ENCODE measurements at regions not wholly inside any gene's neighbourhood (a gene's known extent, or its start where the extent isn't known, plus 50 kb on each side); places are given as distances from the start of the nearest gene placed in this dataset.
"Not testable (repeated sequence)": the region's sequence is repeated elsewhere in the genome, so short reads cannot be mapped to it uniquely, and the experiment has no call there.

DNA sequence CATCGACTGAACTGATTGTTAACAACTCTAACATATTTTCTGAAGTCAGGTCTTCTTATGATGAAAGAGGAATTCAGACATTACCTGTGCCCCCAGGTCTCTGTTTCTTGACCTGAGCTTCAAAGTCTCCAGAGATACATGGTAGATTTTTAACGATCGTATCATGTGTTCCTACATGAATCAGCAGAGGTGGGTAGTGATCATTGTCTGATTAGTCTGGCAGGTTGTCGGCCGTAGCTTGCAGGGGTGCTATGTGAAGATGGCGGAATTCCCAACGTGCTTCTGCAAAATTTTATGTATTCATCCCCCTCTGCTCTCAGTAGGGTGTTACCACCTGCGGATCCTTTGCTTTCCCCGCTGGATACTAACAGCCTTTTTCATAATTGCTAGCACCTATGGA, 581.9 kb downstream of the GATA3 start:
- DNase-seq, result no peak

DNA sequence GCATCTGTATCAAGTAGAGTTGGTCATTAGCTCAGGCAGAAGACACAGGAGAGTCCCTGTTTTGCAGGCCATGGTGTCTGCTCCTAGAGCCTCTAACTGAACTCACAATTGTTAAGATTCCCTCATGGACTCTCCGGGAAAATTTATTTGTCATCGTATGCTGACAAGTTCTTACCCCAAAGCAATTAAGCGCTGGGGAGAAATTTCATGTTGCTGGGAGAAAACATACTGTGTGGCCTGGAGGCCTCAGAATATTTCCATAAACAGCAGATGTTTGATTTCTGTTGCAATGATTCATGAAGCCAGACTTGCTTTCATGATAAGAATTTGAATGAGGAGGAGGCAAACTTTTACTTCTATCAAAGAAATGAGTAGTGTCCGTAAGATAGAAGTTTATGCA, 583.2 kb downstream of the GATA3 start:
- DNase-seq, result no peak

DNA sequence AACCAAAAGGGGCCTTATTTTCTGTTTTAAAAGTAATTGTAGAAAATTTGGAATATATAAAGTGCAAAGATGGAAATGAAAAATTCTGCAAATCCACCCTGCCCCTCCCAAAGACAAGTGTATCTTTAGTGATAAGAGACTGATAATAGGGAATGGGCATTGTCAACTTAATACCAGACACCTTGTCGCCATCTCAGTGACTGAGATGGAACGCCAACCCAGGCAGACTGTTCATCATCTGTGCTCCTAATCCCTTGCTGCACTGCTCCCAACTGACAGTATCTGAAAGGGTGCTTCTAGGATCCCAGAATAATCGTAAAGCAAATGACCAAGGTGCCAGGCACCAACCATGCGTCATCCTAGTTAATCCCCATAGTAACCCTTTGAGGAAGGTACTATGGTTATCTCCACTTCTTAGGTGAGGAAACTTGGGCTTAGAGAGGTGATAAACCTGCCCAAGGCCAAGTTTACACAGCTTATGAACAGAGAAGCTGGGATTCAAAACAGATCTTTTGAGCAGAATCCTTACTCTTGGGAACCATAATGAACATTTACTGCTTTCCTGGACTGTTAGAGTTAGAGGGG, 583.7 kb downstream of the GATA3 start:
- no peak for DNase-seq

DNA sequence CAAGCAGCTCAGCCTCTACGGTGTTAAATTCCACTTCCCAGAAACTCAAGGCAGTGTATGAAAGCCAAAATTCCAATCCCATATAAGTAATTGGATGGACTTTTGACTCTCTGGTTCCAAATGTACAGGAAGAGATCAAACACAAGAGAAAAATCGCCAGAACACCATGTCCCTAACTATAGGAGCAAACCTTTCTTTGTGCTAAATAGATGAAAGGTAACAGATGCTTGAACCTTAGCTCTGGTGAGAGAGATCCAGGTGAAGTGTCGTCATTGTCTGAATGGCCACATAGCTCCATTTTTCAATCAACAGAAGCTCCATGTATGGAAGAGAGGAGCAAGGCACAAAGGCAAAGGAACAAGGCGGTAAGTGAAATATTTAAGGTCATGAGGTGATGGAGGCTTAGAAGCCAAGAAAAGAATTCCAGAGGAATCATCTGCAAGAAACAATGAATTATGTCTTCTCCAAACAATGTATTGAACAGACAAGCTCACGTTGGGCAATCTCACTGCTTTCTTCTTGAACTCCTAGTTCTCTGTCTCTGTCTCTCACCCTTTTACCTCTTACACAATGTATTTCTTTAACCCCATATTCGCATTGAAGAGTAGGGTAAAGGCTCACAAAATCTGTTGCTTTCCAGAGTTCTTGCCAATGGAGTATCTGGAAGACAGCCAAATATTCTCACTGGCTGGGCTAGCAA, 585.1 kb downstream of the GATA3 start:
- no peak for DNase-seq

DNA sequence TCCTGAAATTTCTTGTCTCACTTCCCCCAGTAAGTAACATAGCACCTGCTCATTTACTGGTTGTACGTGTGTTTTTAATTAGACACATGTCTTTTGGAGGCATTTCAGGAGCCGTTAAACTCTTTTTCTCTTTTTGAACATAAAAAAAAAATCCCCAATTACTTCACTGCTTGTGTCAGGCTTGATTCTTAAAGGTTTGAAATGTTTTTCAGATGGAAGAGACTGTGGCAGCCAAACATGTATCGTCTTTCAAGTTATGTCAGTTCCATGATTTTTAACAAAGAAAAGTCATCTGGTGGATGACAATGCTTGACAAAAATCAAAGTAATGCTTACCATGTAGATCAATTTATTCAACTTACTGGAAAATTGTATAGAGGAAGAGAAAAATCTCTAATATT, 585.8 kb downstream of the GATA3 start:
- DNase-seq, result no peak

DNA sequence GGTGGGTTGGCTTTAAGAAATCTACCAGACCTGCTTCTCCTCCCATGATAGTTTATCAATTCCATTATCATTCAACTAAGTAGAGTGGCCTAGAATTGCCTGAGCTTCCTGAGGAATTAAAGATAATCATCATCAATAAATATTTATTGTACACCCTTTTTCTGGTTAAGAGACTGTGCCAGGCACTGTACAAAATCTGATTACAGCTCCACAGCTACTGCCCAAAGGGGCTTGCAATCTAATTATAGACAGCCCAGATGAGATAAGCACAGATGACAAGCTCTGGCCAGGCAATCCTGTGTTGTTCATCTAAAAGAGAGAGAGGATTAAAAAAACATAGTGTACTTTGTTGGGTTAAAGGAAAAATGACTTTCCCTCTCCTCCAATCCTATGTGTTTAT, 586.4 kb downstream of the GATA3 start:
- DNase-seq, result no peak

DNA sequence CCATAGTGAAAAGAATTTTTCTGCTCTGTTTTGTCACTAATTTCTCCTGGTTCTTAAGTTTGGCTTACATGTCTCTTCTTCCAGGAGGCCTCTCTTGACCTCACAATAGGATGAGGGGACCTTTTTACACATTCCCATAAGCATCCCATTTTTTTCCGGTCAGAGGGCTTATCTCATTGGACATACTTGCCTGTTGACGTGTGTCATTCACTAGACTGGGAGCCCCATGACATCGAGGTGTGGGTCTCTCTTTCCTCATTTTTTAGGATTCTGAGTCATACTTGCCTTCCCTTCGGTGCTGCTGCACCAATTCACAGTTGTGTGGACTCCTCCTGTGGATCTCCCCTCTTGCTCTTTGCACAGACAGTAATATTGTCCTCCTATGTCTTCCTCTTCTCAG, 601.8 kb downstream of the GATA3 start:
- DNase-seq, result no peak

DNA sequence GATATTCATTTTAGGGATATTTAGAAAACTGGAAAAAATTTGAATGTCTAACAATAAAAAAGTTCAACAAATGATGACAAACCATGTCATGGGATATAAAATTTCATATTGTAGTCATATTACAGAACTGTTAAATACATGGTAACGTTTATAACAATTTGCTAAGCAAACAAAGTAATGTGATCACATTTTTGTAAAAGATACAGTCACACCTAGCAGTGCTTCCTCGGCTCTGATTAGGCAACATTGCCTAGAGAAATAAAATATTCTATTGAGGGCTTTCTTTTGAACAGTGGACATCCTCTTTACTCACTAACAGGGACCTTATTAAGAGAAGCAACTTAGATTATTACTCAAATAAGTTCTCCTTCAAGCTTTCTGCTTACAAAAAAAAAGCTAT, 605.5 kb downstream of the GATA3 start:
- DNase-seq, result no peak

DNA sequence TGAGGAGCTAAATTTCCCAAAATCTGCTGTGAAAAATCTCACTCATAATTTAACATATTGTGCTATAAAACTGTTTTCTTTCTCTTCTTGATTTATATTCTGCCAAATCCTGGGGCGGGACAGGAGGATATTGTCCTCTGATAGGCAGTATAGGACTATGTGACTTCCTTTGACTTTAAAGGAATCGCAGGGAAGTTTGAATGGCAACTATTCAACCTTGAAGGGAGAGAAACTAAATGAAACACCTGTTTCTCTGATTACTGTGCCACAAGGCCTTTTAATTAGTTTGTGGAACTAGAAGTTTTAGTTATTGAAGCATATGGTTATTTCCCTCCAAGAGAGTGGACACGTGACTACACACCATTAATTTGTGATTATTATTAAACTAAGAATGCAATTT, 607.4 kb downstream of the GATA3 start:
- no peak for DNase-seq

DNA sequence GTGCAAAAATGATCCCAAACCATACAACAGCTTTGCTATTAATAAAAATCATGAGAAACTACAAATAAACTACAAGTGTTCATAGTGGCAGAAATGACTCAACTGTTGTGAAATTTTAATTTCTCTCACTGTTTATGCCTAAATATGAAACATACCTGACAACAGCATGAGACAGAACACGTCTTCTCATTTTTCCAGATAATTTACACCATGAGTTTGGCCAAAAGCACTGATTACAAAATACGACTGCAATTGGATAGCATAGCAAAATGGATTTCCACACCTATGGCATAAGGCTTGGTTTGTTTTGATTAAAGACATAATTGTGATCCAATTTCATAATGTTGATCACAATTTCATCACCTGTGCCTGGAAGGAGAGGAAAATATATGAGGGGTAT, 608.6 kb downstream of the GATA3 start:
- no peak for DNase-seq

DNA sequence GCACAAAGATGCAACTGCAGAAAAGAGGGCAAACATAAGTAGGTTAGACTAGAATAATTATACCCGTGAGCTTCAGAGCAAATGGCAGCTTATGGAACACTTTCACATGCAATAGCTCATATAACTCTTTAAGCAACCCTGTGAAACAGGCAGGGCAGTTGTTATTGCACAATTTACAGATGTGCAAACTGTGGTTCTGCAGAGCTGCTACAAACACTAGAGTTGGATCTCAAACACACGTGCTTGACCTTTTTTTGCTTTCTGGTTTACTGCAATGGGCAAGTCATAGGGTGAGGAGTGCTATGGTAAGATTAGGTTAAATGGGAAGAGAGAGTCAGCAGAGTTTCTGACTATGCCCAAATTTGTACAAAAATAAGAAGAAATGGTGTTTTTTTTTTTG, 610.8 kb downstream of the GATA3 start:
- DNase-seq, result no peak

DNA sequence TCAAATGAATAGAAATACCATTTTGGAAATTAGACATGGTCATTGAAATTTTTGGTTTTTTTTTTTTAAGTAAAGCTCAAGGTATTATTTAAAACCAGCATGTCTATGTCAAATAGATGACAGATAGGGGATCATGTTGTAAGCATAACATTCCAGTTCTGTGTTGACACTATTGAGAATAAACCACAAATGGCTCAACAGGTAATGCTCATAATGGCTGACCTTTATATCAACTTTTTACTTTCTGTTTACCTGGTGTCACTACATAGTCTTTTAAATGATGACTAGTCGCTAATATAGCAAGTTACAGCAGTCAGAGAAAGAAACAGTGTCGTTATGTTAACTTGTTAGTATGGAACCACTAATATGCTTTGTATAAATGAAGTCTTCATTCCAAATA, 616.0 kb downstream of the GATA3 start:
- no peak for DNase-seq

DNA sequence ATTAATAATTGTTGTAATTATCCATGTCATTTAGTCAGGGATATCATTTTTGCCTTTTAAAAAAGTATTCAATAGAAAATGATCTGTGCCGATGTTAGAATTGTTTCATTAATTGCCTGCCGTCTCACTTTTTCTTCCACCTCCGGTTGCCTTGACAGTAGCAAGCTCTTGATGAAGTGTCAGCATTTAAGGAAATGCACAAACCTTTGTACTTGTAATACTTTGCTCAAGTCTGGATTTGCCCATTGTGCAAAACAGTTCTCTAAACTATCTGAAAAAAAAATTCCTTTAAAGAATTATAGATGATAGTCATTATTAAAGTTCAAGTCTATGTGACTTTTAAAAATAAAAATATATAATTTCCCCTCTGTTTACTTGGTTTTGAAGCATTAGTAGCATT, 619.7 kb downstream of the GATA3 start:
- DNase-seq, result no peak

DNA sequence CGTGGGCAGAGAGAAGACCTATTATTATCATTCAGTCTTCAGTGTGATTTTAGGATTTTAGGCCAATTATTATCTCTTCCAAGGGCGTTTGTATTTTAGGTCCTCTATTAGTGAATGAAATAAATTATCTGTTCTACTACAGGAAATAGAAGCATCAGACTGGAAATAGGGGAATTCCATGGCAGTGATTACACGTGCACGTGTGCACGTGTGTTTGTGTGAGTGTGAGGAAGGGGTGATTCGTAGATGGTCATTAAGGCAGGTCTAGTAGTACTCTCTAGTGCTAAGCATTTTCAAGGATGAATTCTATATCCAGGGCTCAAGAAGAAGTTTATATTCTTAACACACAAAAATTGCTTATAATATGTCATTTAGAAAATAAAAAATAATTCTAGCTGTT, 623.2 kb downstream of the GATA3 start:
- DNase-seq, result no peak

DNA sequence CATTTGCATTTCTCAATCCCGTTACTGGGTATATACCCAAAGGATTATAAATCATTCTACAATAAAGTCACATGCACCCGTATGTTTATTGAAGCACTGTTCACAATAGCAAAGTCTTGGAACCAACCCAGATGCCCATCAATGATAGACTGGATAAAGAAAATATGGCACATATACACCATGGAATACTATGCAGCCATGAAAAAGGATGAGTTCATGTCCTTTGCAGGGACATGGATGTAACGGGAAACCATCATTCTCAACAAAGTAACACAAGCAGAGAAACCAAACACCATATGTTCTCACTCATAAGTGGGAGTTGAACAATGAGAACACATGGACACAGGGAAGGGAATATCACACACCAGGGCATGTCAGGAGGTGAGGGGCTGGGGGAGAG, 630.4 kb downstream of the GATA3 start:
- DNase-seq, result not testable (repeated sequence)

DNA sequence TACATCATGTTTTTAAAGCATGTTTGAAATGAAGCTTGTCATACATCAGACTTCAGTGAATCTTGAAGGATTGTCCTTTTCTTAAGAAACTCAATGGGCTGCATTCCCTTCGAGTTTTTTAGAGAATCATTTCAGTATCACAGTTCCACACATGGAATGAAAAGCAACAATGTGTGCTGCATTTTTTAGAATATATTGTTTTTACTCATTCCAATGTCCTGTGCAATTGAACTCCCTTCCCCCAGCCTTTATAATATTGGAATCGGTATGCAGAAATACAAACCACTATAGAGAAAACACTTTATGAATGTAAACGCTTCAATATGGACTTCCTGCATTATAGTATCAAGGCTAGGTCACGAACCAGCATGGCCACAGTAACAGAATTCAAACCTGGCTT, 634.4 kb downstream of the GATA3 start:
- DNase-seq, result no peak

DNA sequence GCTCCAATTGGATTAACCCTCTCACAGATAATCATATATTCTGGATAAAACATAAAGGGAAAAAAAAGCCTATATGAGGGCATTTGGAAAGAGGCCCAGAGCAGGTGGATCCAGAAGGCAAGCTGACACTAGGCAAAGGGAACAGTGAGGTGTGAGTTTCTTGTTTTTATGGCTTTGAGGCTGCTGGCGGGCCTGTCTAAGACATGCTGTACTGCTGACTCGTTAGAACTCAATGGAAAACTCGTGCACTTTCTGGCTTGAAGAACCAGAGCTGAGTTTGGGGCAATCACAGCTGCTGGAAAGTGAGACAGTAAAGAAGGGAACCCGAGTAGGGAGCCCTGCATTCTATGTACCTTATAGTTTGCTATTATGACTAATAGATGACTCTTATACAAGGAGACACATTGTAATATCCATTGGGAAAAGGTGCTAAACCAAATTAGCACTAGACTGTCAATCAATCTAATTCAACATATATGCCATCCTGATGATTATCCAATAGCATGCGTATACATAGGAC, 637.1 kb downstream of the GATA3 start:
- DNase-seq, result no peak

DNA sequence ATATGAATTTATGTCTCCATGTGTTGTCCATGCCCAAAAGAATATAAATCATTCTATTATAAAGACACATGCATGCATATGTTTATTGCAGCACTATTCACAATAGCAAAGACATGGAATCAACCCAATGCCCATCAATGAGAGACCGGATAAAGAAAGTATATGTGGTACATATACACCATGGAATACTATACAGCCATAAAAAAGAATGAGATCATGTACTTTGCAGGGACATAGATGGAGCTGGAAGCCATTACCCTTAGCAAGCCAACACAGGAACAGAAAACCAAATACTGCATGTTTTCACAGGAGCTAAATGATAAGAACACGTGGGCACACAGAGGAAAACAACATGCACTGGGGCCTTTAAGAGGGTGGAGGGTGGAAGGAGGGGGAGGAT, 639.1 kb downstream of the GATA3 start:
- not testable (repeated sequence) for DNase-seq

DNA sequence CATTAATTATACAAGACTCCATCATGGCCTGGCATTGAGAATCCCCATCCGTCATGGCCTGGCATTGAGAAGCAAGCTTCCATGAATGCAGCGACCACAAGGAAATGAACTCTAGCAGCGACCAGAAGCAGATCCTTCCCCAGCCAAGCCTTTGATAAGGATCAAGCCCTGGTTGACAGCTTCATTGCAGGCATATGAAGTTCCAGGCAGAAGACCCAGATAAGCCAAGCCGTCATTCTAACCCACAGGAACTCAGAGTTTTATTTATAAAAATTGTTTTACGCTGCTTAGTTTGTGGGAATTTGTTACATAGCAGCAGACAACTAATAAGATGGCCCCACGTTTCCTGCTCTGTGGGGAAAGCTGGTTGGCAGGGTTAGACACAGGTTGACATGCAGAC, 642.3 kb downstream of the GATA3 start:
- DNase-seq, result no peak

DNA sequence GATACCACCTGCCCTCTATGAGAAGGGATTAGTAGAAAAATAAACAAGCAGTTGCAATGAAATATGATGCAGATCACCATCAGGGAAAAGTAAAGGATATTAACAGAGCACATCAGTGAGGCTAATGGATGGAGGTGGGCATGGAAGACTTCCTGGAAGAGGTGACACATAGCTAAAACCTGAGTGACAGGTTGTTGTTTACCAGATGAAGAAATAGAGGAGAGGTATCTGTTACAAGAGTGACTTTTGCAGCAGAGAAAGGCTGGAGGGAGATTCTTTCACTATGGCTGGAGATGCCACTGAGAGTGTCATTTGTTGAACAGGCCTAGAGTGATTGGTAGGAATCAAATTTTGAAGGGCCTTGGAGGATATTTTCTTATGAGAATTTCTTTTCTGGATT, 646.2 kb downstream of the GATA3 start:
- no peak for DNase-seq

DNA sequence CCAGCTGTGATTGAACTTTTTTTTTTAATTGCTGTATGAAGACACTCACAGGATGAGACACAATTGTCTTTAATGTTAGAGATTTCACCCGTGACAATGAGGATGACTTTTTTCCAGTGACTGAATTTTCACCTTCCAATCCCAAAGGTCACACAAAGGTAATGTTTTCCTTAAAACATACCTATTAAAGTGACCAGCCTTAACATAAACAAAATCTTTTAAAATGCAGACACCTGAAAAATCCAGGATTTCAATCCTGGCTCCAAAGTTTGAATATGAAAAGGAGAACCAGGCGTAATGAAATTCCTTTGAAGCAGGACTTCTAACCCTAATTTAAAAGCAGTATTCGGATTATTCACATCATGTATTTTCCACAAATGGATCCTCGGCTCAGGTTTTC, 647.7 kb downstream of the GATA3 start:
- DNase-seq, result no peak

DNA sequence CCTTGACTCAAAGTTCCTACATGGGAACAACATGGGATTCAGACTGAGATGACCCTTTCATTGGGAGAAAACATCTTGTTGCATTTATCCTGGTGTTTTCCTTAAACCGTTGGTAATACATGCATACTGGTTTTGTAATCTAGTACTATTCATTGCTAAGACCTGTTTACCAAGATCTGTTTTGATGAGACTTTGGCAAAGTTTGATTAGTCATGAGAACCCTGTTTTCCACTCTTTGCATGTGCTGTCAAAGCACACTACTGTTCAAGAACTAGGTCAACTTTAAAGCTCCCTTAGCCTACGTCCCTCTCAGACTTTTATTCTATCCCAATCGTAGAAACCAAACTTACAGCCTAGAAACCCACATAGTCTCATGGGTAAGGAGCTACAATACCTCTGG, 650.9 kb downstream of the GATA3 start:
- DNase-seq, result no peak

DNA sequence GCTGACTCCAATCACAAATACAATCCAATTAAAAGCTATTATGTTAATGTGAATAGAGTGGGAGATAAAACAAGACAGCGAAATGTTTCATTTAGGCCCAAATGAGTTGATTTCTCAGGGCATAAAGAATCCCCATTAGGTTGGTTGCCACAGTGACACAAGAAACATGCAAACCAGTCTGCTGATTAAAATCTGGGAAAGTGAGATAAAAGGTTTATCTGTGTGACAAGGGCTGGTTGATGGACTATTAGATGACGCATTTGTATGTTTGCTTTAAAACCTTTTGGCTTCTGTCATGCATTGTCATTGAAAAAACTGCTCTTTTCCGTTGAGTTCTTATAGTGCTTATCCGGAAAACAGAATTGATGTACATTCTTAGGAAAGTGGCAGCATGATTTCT, 658.2 kb downstream of the GATA3 start:
- DNase-seq, result no peak

DNA sequence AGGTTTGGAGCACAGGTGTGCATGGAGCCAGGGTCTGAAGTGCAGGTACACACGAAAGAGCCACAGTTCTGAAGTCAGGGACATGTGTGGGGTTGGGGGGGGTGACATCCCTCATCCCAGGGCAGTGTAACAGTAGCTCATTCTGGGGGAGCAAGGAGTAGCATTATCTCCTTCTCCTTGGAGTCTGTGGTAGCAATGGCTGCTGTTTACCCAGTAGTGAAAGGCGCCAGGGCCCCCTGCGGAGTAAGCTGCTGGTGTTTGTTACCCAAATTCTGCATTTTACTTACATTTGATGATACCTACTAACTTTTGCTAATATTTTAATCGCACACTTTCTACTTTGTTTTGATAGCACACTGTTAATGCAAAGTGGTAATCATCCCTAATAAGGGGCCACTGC, 665.5 kb downstream of the GATA3 start:
- no peak for DNase-seq

DNA sequence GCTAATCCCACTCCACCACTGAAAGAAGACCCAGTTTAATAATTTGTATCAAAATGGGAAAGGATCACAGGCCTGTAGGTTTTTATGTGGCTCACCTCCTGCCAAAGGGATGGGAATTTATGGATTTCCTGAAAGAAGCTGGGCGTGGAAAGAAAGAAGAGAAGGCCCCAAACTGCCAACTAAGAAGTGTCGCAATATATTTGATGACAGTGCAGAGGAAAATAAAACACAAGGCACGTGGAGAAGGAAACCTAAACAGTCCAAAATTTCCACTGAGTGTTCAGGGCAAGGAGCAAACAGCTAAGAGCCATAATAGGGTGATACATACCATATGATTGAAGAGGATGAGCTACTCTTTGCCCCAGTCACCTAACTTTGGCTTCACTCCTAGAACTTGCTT, 667.2 kb downstream of the GATA3 start:
- no peak for DNase-seq

Data from T-helper 1 cell (primary cell).